ENCODE measurements at regions not wholly inside any gene's neighbourhood (a gene's known extent, or its start where the extent isn't known, plus 50 kb on each side); places are given as distances from the start of the nearest gene placed in this dataset.

DNA sequence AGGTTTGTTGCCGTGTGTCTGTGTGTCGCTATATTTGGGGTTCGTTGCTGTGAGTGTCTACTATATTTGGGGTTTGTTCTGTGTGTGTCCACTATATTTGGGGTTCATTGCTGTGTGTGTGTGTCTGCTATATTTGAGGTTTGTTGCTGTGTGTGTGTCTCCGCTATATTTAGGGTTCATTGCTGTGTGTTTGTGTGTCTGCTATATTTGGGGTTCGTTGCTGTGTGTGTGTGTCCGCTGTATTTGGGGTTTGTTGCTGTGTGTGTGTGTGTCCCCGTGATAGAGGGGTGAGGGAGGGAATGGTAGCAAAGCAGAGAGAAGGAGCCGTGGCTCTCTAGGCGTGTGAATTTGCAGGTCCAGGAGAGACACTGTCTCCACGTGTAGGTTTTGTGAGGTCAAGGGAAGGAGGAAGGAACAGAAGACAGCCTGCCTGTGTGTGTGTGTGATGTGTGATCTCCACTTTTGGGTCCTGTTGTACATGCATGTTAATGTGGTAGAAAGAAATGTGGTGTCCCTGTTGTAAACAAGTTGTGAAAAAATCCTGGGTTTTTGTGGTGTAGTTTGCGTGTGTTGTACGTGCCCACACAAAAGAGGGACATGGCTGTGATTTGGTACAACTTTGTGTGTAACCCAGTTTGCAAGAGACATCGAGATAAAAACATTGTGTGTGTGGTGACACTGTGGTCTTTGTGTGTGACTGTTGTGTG is 56.3 kb upstream of the ECE1 start:
- TF ChIP-seq, protein P1, sequence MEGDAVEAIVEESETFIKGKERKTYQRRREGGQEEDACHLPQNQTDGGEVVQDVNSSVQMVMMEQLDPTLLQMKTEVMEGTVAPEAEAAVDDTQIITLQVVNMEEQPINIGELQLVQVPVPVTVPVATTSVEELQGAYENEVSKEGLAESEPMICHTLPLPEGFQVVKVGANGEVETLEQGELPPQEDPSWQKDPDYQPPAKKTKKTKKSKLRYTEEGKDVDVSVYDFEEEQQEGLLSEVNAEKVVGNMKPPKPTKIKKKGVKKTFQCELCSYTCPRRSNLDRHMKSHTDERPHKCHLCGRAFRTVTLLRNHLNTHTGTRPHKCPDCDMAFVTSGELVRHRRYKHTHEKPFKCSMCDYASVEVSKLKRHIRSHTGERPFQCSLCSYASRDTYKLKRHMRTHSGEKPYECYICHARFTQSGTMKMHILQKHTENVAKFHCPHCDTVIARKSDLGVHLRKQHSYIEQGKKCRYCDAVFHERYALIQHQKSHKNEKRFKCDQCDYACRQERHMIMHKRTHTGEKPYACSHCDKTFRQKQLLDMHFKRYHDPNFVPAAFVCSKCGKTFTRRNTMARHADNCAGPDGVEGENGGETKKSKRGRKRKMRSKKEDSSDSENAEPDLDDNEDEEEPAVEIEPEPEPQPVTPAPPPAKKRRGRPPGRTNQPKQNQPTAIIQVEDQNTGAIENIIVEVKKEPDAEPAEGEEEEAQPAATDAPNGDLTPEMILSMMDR (IDR thresholded peaks at IDR 0.05) = no peak
- no peak for TF ChIP-seq POLR2A (IDR thresholded peaks at IDR 0.05)

Measured in lower leg skin (tissue), 3 donors.